ENCODE measurements at regions not wholly inside any gene's neighbourhood (a gene's known extent, or its start where the extent isn't known, plus 50 kb on each side); places are given as distances from the start of the nearest gene placed in this dataset.

- TF ChIP-seq CTCF (IDR thresholded peaks at IDR 0.05) (no peak), EZH2 (IDR thresholded peaks at IDR 0.05; ENCODE audit: borderline replicate concordance, insufficient read depth, low read depth, low read length, poor library complexity, severe bottlenecking) (no peak)
These were observed 606.9 kb downstream of the FSCB start for GRCh38 chr14:43900173-43900655.

All from B cell (primary cell).